NCI-H510A (cell line): ENCODE measurements at regions not wholly inside any gene's neighbourhood (a gene's known extent, or its start where the extent isn't known, plus 50 kb on each side); places are given as distances from the start of the nearest gene placed in this dataset.

Experiments used
- DNase-seq: peaks from one replicate; lab custom pipeline; 2025; lab: John Stamatoyannopoulos, UW

- no peak for DNase-seq
Observed at GRCh38 chr5:7016999-7017747, 303.9 kb downstream of the TENT4A start.

GRCh38 chr5:7018198-7018597 is 305.0 kb downstream of the TENT4A start:
- DNase-seq = no peak

- DNase-seq = no peak
Observed at GRCh38 chr5:7018601-7019000, 305.4 kb downstream of the TENT4A start.

- DNase-seq = no peak
Observed at GRCh38 chr5:7036192-7036835, 323.1 kb downstream of the TENT4A start.

GRCh38 chr5:7039074-7039473 is 325.8 kb downstream of the TENT4A start:
- DNase-seq = no peak

GRCh38 chr5:7040111-7040510 is 326.9 kb downstream of the TENT4A start:
- no peak for DNase-seq

- no peak for DNase-seq
Observed at GRCh38 chr5:7043797-7044196, 330.6 kb downstream of the TENT4A start.

GRCh38 chr5:7047511-7048261 is 334.5 kb downstream of the TENT4A start:
- DNase-seq = peak; percentile 58

GRCh38 chr5:7050986-7051385 is 337.8 kb downstream of the TENT4A start:
- no peak for DNase-seq

GRCh38 chr5:7053125-7053524 is 339.9 kb downstream of the TENT4A start:
- DNase-seq = no peak

GRCh38 chr5:7053528-7054209 is 340.4 kb downstream of the TENT4A start:
- DNase-seq = no peak

- no peak for DNase-seq
Observed at GRCh38 chr5:7066471-7067235, 329.3 kb upstream of the ADCY2 start.

- no peak for DNase-seq
Observed at GRCh38 chr5:7068156-7068555, 327.8 kb upstream of the ADCY2 start.

- no peak for DNase-seq
Observed at GRCh38 chr5:7068899-7069298, 327.0 kb upstream of the ADCY2 start.

GRCh38 chr5:7072188-7072587 is 323.8 kb upstream of the ADCY2 start:
- DNase-seq = no peak

GRCh38 chr5:7073666-7074065 is 322.3 kb upstream of the ADCY2 start:
- DNase-seq = no peak

GRCh38 chr5:7074176-7074575 is 321.8 kb upstream of the ADCY2 start:
- no peak for DNase-seq

GRCh38 chr5:7075470-7075869 is 320.5 kb upstream of the ADCY2 start:
- DNase-seq = no peak

- DNase-seq = no peak
Observed at GRCh38 chr5:7078101-7078500, 317.8 kb upstream of the ADCY2 start.

GRCh38 chr5:7078901-7079300 is 317.0 kb upstream of the ADCY2 start:
- no peak for DNase-seq

GRCh38 chr5:7080501-7080900 is 315.4 kb upstream of the ADCY2 start:
- no peak for DNase-seq
